Cerebellar cortex (tissue), 1 donor: ENCODE measurements at regions not wholly inside any gene's neighbourhood (a gene's known extent, or its start where the extent isn't known, plus 50 kb on each side); places are given as distances from the start of the nearest gene placed in this dataset.

Experiments
- DNase-seq: peaks from one replicate; pipeline ENCODE4 v3.0.0-alpha.2; 2015; ENCODE audit warnings: low spot score

- DNase-seq = no peak
Measured at GRCh38 chr10:10850214-10850613, 167.5 kb upstream of the CELF2 start.

GRCh38 chr10:10852464-10852863, 165.2 kb upstream of the CELF2 start:
- DNase-seq = no peak

DNA sequence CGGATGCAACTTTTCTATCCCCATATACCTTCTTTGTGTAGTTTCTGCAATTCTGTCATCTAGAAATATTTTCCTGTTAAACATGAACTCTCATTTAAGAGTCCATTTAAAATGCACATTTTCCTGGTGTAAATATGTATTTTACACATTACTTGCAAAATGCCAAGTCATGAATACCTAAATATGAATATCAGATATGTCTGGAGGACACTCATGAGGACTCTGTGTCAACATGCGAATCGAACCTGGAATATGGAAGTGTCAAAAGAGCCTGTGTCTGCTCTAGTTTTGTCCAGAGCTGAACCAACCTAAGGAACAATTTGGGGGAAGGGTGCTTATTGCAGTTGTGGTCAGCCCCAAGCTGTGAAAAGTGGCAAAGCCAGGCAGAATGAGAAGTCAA, 163.7 kb upstream of the CELF2 start:
- no peak for DNase-seq

DNA sequence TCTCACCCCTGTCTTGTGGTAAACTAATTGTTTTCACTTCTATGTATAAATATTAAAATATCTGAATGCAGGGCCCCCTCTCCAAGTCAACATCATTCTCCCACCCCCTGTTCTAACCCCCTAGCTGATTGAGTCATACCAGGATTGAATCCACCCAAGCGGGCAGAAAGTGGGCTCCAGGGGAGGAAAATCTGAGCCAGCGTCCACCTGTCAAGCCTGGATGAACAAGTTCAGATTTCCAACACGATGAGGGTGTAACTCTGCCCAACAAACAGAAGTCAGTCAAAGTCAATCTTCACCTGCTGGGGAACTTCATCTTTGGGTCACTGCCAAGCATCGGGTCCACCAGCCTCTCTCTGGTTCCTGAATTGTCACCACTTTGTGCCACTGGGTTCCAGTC, 162.9 kb upstream of the CELF2 start:
- peak; percentile 3 for DNase-seq

DNA sequence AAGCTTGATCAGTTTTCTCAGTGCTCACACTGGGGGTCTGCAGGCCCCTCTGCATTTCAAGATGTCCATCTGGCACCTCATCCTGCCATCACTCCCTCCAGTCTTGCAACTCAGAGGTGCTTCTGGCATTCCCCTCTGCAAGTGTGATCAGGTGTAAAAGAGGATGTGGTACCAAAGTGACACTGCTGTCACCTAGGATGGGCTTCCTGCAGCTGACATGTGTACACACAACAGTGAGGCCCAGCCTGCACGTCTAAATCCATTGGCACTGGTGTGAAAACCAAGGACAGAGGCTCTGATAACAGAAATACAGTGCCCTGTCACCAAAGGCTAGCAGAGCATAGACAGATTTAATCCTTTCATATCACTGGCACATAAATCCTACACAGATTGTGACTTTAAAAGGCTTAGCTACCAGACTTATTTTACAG, 162.5 kb upstream of the CELF2 start:
- DNase-seq = peak; percentile 29

DNA sequence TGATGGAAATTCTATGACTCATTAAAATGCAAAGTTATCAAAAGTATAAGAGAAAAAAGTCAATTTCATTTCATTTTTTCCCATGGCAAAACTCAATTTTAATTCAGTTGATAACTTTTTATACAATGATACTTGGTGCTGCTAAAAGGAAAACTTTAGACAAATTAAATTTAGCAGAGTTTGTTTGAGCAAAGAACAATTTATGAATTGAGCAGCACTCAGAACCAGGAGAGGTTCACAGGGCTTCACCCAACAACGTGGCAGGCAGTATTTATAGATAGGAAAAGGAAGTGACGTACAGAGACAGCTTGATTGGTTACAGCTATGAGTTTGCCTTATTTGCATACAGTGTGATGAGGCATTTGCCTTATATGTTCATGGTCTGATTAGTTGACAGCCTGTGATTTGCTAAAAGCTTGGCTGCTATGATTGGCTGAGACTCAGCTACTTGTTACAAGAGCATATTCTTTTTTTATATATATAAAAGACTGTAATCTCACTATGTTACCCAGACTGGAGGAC, 157.2 kb upstream of the CELF2 start:
- no peak for DNase-seq

DNA sequence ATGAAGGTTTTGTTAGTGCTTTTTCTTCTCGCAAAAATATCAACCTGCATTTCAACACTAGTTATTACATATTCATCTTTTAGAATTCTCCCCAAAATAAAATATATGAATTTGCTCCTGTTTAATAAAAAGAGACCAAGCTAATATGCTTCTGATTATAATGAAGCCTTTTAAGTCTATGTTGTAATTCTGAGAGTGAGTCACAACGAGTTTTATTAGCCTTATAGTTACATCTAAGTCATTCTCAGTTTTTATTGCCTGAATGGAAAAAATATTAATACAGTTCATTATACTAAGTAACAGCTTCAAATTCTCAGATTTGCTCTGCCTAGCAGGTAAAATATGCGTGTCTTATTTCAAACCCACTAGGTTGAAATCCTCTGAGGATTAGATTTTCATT, 152.4 kb upstream of the CELF2 start:
- no peak for DNase-seq

- DNase-seq = no peak
Measured at GRCh38 chr10:10865913-10866312, 151.8 kb upstream of the CELF2 start.

DNA sequence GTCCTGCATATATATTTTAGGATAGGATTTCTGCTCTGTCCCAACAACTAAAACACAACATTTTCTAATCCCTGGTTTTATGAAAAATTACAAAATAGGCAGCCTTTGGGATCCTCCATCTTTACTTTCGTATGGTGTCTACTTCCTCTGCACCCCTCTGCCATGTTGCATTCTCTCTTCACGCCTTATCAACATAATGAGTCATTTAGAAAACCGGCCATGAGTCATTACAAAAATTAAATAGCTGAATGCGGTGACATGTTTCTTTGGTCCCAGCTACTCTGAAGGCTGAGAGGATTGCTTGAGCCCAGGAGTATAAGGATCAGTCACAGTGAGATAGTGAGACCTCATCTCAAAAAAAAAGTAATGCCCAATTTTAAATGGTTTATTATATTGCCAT, 148.1 kb upstream of the CELF2 start:
- DNase-seq = no peak

DNA sequence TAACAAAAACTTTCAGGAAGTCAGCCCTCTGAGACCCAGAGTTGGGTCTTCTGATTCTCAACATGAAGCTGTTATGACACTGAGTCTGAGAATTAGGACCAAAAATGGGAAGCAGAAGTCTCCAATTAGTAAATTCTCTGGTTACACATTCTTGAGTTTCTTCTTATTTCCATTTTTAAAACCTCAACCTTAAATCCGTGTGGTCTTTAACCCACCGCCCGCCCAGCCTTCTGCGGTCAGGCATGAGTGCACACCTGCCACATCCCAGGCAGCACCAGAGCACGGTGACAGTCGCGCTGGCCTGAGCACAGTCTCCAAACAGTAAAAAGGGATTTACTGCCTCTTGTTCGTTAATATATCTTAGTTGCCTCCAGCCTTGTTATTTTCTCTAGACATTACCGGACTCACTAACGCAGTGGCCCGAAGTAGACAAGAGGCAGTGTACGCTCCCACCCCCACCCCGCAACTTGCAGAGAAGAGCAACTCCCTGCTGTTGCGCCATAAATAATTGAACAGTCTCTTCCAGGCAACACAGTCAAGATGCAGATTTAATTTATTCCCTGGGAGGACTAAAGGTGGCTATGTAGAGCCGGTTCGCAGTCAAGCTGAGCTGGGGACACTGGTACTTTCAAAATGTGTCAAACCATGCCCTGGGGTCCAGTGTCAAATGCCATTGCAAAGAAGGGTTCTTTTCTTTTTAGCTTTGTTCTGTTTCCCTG, 147.0 kb upstream of the CELF2 start:
- DNase-seq = no peak

DNA sequence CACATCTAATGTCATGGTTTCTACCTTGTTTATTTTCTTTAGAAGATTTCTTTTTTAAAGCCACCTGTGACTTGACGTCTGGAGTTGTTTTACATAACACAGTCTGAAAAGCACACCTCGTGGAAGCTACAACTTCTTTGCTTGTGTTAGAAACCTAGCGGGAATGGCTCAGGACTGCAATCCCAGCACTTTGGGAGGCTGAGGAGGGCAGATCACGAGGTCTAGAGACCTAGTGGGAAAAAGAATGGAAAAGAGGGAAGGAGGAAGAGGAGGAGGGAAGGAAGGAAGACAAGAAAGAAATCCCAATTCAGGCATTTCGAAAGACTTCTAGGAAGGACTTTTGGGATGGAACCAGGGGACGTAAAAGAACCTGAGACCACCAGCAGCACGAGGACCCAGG, 146.3 kb upstream of the CELF2 start:
- DNase-seq = no peak

GRCh38 chr10:10872035-10872673, 145.5 kb upstream of the CELF2 start:
- DNase-seq = no peak

DNA sequence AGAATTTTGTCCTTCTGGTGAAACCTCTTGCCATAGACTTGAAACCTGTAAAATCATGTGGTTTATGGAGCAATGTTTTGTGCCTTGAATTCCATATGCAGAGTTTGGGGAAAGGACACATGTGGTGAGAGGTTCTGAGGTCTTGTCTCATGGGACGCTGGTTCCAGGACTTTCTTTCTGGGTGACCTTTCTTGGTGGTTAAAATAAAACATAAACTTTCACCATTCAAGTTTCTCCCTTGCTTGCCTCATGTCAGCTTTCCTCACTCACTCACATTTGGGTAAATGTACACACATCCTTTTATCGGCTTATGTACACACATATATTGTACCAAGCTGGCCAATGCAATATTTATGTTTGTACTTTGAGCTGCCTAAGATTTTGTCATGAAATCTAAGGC, 144.9 kb upstream of the CELF2 start:
- no peak for DNase-seq

GRCh38 chr10:10873289-10873688, 144.4 kb upstream of the CELF2 start:
- DNase-seq = no peak

DNA sequence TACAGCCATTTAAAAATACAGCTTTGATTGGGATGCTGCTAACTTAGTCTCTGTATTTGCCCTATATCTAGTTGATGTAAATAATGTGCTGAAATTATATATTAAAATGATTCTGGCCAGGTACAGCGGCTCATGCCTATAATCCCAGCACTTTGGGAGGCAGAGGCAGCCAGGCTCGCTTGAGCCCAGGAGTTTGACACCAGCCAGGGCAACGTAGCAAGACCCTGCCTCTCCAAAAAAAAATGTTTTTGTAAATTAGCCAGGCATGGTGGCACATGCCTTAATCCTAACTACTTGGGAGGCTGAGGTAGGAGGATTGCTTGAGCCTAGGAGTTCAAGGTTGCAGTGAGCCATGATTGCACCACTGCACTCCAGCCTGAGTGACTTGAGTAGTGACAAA, 143.8 kb upstream of the CELF2 start:
- DNase-seq = no peak

GRCh38 chr10:10878963-10879362, 138.7 kb upstream of the CELF2 start:
- DNase-seq = no peak

DNA sequence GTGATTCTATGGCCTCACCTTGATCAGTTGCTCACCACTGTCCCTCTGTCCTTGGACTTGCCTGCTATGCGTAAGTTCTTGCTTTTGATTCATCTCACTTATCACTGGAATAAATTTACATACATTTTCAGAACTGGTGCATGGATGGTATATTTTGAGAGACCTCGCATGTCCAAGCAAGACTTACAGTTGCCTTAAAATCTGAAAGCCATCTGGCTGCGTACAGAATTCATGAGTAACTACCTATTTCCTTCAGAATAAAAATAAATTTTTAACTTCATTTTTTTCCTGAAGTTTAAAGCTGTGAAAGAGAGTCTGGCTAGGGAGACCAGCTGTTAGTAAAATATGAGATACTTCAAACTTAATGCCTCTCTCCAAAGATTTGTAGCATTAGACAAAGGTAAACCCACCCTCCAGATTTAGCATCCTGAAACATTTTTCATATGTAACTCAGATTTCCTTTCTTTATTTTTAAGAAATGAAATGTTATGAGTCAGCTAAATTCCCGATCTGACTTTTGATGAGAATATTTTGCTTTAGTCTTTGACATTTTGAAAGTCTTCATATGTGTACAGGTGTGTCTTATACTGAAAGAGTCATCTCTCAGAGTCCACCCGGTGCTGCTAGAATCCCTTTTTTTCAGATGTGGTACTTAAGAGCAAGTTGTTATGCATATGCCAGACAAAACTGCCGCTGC, 136.4 kb upstream of the CELF2 start:
- DNase-seq = no peak

DNA sequence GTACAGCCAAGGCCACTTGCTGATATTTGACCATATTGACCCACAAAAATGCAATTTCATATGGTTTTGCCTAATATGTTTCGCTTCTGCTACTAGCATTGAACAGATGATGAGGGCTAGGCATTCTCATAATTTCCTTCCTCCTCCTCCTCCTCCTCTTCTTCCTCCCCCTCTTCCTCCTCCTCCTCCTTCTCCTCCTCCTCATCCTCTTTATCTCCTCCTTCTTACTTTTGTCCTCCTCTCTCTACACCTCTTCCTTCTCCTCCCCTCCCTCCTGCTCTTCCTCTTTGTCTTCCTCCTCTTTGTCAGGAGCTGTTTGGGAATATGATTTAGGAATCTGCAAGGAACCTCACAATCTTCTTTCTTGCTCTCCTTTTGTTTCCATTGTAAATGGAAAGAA, 133.9 kb upstream of the CELF2 start:
- DNase-seq = no peak

DNA sequence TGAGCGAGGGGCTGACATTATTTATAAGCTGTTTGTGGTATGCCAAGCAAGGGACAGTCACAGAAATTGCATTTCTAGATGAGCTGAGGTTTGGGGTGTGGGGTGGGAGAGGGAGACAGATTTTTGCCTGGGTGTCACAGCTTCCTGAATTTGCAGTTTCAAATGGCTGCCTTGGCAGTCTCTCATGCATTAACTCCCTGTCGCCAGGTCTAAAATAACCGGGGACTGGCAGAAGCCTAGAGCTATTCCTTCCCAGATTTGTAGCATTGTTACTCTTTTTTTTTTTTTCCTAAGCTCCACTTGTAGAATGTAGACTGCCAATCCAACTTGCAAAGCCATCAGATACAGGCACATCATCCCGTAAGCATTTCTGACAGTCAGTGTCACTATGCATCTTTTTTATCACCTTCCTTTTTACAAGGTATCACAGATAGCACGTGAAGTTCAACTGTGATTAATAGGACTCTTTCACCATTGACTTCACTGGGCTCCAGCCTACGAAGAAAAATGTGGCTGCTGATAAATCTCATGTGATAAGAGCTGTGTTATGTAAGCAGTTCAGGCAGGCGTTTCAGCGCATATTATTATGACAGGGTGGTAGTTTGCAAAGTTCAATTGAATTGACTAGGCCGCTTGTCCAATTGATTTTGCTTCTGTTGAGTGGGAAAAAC, 130.7 kb upstream of the CELF2 start:
- no peak for DNase-seq

GRCh38 chr10:10891124-10892082, 126.3 kb upstream of the CELF2 start:
- no peak for DNase-seq

DNA sequence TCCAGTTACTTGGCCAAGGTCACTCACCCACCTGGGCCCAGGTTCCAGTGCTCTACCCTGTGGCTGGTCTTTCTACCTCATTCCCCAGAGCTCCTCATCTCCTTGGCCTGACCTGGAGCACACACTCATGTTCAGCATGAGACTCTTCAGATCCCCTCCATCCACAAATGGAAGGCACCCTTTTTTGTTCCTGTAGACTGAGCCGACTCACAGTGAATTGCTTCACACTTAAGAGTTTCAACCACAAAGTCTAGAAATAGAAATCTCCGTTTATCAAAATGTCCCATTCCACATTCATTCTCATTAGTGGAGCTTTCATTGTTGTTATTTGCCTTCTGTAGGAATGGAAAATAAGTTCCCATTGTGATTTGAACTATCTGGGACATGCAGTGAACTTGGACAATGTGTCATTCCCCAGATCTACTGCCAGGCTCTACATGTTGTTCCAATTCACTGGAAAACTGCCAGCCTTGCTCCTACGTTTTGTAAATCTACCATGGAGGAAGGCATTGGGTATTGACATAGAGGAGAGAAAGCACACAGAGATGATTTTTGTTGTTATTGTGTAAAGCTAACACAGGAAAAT, 125.3 kb upstream of the CELF2 start:
- DNase-seq = no peak
